Osteoblast (primary cell): ENCODE measurements at regions not wholly inside any gene's neighbourhood (a gene's known extent, or its start where the extent isn't known, plus 50 kb on each side); places are given as distances from the start of the nearest gene placed in this dataset.
A peak's percentile ranks its signal among the peaks of the same experiment; 100 is the strongest.

Experiments used
- DNase-seq: peaks from one replicate; pipeline ENCODE4 v3.0.0; 2011; ENCODE audit warnings: low spot score, mixed read lengths; ENCODE audit not compliant: insufficient read length; ENCODE audit errors: missing footprints
- H2AFZ ChIP-seq: 2 replicates; pipeline ENCODE4 v1.6.0; 2011; ENCODE audit warnings: mild to moderate bottlenecking, low read length
- H3K27ac ChIP-seq: 2 replicates; pipeline ENCODE4 v1.5.1; 2011; ENCODE audit warnings: mild to moderate bottlenecking, low read depth, low read length, moderate library complexity
- H3K27me3 ChIP-seq: 2 replicates; pipeline ENCODE4 v1.6.0; 2012; ENCODE audit warnings: mild to moderate bottlenecking, control low read depth, inconsistent platforms, low read length, moderate library complexity; ENCODE audit not compliant: insufficient read depth
- H3K36me3 ChIP-seq: 2 replicates; pipeline ENCODE4 v1.5.1; 2011; ENCODE audit warnings: mild to moderate bottlenecking, low read length, control low read depth, moderate library complexity; ENCODE audit not compliant: insufficient read depth
- H3K4me1 ChIP-seq: 2 replicates; pipeline ENCODE4 v1.5.1; 2011; ENCODE audit warnings: mild to moderate bottlenecking, low read length, control low read depth, moderate library complexity; ENCODE audit not compliant: insufficient read depth
- H3K4me2 ChIP-seq: 2 replicates; pipeline ENCODE4 v1.6.0; 2011; ENCODE audit warnings: mild to moderate bottlenecking, low read length; ENCODE audit not compliant: insufficient read depth
- H3K4me3 ChIP-seq: fragments of 200-600 bp; sonication (generic); 3 replicates; pipeline ENCODE4 v1.5.1; 2012; ENCODE audit warnings: mild to moderate bottlenecking, low read length, inconsistent platforms; ENCODE audit not compliant: insufficient read depth
- H3K79me2 ChIP-seq: 2 replicates; pipeline ENCODE4 v1.6.0; 2012; ENCODE audit warnings: mild to moderate bottlenecking, low read length, control low read depth, inconsistent platforms; ENCODE audit not compliant: insufficient read depth
- H3K9me3 ChIP-seq: 2 replicates; pipeline ENCODE4 v1.5.1; 2011; ENCODE audit warnings: low read depth, low read length, control low read depth
- H4K20me1 ChIP-seq: 2 replicates; pipeline ENCODE4 v1.6.0; 2012; ENCODE audit warnings: mild to moderate bottlenecking, low read length, control low read depth; ENCODE audit not compliant: insufficient read depth
- TF ChIP-seq, protein P1 (sequence below): IDR thresholded peaks from 2 replicates; pipeline ENCODE4 v1.5.1; 2011; ENCODE audit warnings: mild to moderate bottlenecking, low read depth, low read length, moderate library complexity; ENCODE audit errors: extremely low read depth

DNA sequence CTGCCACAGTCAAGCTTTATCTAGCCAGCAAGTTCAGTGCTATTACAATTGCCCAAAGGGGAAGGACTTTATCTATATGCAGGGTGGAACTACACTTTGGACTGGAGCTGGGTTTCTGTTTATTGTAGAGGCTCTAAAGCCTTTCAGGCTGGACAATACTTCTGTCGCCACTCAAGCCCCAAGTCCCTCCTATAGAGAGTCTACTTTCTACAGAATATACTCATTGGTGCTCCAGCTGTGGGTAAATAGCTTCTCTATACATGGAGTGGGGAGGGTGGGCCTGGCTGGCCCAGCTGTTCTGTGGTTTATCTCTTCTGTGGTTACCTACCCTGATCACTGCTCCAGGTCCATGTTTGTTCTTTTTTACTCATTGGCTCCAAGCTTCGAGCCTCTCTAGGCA, 151.8 kb upstream of the MYLIP start:
- no peak overlapping the region for H3K27ac ChIP-seq
- no peaks in the 10 kb centered on the region for H3K27me3 ChIP-seq
- H3K4me2 ChIP-seq, result no peak overlapping the region
- no peak overlapping the region for H3K4me3 ChIP-seq
- DNase-seq, result peak; percentile 27
- no peaks in the 10 kb centered on the region for H4K20me1 ChIP-seq
- H2AFZ ChIP-seq, result no peak overlapping the region
- H3K36me3 ChIP-seq, result no peaks in the 10 kb centered on the region
- no peaks in the 10 kb centered on the region for H3K9me3 ChIP-seq
- H3K4me1 ChIP-seq, result no peaks in the 10 kb centered on the region
- H3K79me2 ChIP-seq, result no peaks in the 10 kb centered on the region
- TF ChIP-seq, protein P1, sequence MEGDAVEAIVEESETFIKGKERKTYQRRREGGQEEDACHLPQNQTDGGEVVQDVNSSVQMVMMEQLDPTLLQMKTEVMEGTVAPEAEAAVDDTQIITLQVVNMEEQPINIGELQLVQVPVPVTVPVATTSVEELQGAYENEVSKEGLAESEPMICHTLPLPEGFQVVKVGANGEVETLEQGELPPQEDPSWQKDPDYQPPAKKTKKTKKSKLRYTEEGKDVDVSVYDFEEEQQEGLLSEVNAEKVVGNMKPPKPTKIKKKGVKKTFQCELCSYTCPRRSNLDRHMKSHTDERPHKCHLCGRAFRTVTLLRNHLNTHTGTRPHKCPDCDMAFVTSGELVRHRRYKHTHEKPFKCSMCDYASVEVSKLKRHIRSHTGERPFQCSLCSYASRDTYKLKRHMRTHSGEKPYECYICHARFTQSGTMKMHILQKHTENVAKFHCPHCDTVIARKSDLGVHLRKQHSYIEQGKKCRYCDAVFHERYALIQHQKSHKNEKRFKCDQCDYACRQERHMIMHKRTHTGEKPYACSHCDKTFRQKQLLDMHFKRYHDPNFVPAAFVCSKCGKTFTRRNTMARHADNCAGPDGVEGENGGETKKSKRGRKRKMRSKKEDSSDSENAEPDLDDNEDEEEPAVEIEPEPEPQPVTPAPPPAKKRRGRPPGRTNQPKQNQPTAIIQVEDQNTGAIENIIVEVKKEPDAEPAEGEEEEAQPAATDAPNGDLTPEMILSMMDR, result no peak

DNA sequence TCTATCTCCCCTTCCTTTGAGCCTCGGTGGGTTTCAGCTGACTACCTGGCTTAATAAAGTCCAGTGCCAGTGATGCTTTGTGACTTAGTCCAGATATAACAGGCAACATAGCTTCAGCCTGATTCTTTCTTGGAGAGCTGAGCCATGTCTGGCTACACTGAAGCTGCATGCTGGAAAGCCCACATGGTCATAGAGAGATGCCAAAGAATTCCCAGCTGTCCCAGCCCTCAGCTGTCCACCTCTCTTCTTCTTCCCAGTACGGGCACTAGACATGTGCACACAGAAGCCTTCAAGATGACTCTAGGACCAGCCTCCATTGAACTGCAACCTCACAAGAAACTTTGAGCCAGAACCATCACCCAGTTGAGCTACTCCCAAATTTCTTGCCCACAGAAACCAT, 154.1 kb upstream of the MYLIP start:
- TF ChIP-seq, protein P1, result no peak
- DNase-seq, result no peak
- H3K27me3 ChIP-seq, result no peaks in the 10 kb centered on the region
- no peak overlapping the region for H3K4me3 ChIP-seq
- no peak overlapping the region for H2AFZ ChIP-seq
- no peaks in the 10 kb centered on the region for H3K9me3 ChIP-seq
- H3K27ac ChIP-seq, result no peak overlapping the region
- no peak overlapping the region for H3K4me2 ChIP-seq
- no peaks in the 10 kb centered on the region for H3K4me1 ChIP-seq
- H4K20me1 ChIP-seq, result no peaks in the 10 kb centered on the region
- H3K79me2 ChIP-seq, result no peaks in the 10 kb centered on the region
- no peaks in the 10 kb centered on the region for H3K36me3 ChIP-seq

DNA sequence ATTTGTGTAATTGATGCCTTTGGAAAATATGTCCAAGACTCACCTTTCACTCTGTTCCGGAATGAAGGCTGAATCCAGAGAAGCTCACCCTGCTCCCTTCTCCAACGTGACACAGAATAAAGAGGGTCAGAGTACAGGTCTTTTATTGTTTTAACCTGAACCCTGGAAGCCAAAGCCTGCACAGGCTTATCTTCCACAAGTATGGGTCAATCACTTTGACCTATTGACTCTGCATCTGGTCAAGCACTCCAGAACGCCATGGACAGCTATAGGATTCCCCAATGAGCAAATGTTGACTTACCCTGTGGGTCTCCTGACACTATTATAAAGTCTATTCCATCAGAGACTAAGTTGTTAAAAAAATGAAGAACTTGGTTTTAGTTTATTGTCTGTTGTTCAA, 158.4 kb upstream of the MYLIP start:
- no peak overlapping the region for H3K4me2 ChIP-seq

DNA sequence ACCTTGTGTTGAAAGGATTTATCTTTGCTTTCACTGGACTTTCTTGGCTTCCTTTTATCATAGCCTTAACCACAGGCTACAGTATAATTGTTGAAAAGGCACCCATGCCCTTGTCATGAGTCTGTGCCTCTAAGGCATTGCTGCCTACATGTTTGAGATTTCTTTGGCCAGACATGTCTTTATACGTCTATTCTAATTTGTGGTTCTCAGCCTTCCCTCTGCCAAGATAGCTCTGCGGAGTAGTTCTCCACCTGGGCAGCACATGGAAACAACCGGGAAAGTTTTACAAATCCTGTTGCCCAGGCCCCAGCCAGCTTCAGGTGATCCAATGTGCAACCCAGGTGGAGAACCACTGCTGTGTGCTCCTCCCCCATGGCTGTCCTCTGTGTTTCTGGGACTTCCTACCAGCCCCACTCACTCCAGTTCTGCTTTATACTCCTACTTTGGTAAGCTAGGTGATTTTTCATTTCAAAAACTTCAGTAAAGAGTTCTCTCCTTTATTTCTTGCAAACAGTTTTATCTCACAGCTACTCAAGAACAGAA, 159.6 kb upstream of the MYLIP start:
- Histone ChIP-seq H3K9me3 (no peaks in the 10 kb centered on the region), H3K4me3 (no peak overlapping the region), H3K27ac (no peak overlapping the region), H3K27me3 (no peaks in the 10 kb centered on the region), H2AFZ (no peak overlapping the region), H3K4me2 (no peak overlapping the region), H4K20me1 (no peaks in the 10 kb centered on the region), H3K4me1 (no peaks in the 10 kb centered on the region), H3K79me2 (no peaks in the 10 kb centered on the region), H3K36me3 (no peaks in the 10 kb centered on the region)
- DNase-seq, result no peak
- TF ChIP-seq, protein P1, result no peak

More for the DNA sequence above, 158.4 kb upstream of the MYLIP start:
- Histone ChIP-seq H3K4me3 (no peak overlapping the region), H3K36me3 (no peaks in the 10 kb centered on the region), H4K20me1 (no peaks in the 10 kb centered on the region), H3K4me1 (no peaks in the 10 kb centered on the region), H3K27ac (no peak overlapping the region), H3K79me2 (no peaks in the 10 kb centered on the region), H2AFZ (no peak overlapping the region), H3K9me3 (no peaks in the 10 kb centered on the region), H3K27me3 (no peaks in the 10 kb centered on the region)
- DNase-seq, result no peak
- TF ChIP-seq, protein P1, result no peak
